Nephron progenitor cell (in vitro differentiated cells): ENCODE measurements at regions not wholly inside any gene's neighbourhood (a gene's known extent, or its start where the extent isn't known, plus 50 kb on each side); places are given as distances from the start of the nearest gene placed in this dataset.

Experiments used
- DNase-seq: peaks from one replicate; pipeline ENCODE4 v3.0.0; 2021
- H3K27ac Mint-ChIP-seq: 2 replicates; pipeline ENCODE4 v1.8.0; 2021; ENCODE audit warnings: mild to moderate bottlenecking, moderate library complexity, mixed read lengths
- H3K27me3 Mint-ChIP-seq: 2 replicates; pipeline ENCODE4 v1.8.0; 2021; ENCODE audit warnings: mild to moderate bottlenecking, low read depth, mixed read lengths; ENCODE audit not compliant: poor library complexity
- H3K36me3 Mint-ChIP-seq: 2 replicates; pipeline ENCODE4 v1.8.0; 2021; ENCODE audit warnings: low read depth, mixed read lengths
- H3K4me1 Mint-ChIP-seq: 2 replicates; pipeline ENCODE4 v1.8.0; 2021; ENCODE audit warnings: mixed read lengths
- H3K4me3 Mint-ChIP-seq: 2 replicates; pipeline ENCODE4 v1.8.0; 2021; ENCODE audit warnings: mild to moderate bottlenecking, moderate library complexity, mixed read lengths
- H3K9me3 Mint-ChIP-seq: 2 replicates; pipeline ENCODE4 v1.8.0; 2021; ENCODE audit warnings: mild to moderate bottlenecking, moderate library complexity, mixed read lengths
- TF ChIP-seq, protein P1 (sequence below): fragments of 200-600 bp; sonication (generic); IDR thresholded peaks from 2 replicates; pipeline ENCODE4 v1.5.0; 2021; ENCODE audit warnings: antibody characterized with exemption

DNA sequence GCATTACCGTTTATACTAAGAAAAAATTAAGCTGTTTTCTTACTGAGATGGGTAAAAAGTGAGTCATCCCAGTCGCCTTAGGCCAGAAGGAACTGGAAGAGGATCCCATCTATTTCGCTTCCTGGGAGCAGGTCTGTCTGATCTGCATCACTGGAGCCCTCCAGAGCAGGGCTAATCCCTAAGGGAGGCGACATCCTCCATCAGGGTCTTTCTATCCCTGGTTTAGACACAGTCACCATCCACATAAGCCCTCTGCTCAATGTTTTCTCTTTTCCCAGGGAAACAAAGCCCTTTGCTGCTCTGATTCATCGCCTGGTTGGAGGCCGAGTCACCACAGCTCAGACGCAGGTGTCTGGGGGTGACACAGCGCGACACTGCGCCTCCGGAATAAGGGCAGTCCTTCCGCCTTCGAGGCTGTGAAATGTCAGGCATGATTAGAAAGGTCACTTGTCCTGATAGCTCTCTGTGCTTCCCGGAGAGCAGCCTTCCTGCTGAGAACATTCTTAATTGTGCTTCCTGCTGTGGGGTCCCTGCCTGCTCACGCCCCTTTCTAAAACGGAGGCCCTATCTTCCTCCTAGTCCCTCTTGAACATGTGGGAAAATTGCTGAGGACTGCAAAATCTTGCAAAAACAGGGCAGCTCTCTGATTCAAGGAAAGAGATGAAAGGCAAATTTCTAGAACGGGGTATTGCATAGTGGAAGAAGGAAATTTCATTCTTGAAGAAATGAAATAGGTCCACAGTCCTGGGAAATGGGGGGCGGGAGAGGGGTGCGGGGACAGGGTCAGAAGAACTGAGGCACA lies 56.3 kb downstream of the MARCHF4 start:
- peak overlapping the region; percentile 39 for H3K4me3 Mint-ChIP-seq
- DNase-seq: peak; percentile 26
- H3K27ac Mint-ChIP-seq: peak overlapping the region; percentile 84
- H3K4me1 Mint-ChIP-seq: peaks cover 69% of the 10 kb centered on the region
- peaks cover 4% of the 10 kb centered on the region for H3K27me3 Mint-ChIP-seq
- H3K36me3 Mint-ChIP-seq: no peaks in the 10 kb centered on the region
- no peaks in the 10 kb centered on the region for H3K9me3 Mint-ChIP-seq
- TF ChIP-seq, protein P1, sequence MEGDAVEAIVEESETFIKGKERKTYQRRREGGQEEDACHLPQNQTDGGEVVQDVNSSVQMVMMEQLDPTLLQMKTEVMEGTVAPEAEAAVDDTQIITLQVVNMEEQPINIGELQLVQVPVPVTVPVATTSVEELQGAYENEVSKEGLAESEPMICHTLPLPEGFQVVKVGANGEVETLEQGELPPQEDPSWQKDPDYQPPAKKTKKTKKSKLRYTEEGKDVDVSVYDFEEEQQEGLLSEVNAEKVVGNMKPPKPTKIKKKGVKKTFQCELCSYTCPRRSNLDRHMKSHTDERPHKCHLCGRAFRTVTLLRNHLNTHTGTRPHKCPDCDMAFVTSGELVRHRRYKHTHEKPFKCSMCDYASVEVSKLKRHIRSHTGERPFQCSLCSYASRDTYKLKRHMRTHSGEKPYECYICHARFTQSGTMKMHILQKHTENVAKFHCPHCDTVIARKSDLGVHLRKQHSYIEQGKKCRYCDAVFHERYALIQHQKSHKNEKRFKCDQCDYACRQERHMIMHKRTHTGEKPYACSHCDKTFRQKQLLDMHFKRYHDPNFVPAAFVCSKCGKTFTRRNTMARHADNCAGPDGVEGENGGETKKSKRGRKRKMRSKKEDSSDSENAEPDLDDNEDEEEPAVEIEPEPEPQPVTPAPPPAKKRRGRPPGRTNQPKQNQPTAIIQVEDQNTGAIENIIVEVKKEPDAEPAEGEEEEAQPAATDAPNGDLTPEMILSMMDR: no peak

DNA sequence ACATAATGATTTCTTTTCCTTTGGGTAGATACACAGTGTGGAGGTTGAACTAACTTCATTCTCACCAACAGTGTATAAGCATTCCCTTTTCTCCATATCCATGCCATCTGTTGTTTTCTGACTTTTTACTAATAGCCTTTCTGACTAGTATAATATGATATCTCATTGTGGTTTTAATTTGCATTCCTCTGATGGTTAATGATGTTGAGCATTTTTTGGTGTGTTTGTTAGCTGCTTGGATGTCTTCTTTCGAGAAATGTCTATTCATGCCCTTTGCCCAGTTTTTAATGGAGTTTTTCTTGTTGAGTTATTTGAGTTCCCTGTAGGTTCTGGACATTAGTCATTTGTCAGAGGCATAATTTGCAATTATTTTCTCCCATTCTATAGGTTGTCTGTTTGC lies 59.8 kb downstream of the MARCHF4 start:
- no peaks in the 10 kb centered on the region for H3K9me3 Mint-ChIP-seq
- TF ChIP-seq, protein P1: no peak
- no peak for DNase-seq
- H3K4me3 Mint-ChIP-seq: no peak overlapping the region
- peaks cover 5% of the 10 kb centered on the region for H3K27me3 Mint-ChIP-seq
- H3K36me3 Mint-ChIP-seq: no peaks in the 10 kb centered on the region
- H3K27ac Mint-ChIP-seq: no peak overlapping the region
- peaks cover 66% of the 10 kb centered on the region for H3K4me1 Mint-ChIP-seq

DNA sequence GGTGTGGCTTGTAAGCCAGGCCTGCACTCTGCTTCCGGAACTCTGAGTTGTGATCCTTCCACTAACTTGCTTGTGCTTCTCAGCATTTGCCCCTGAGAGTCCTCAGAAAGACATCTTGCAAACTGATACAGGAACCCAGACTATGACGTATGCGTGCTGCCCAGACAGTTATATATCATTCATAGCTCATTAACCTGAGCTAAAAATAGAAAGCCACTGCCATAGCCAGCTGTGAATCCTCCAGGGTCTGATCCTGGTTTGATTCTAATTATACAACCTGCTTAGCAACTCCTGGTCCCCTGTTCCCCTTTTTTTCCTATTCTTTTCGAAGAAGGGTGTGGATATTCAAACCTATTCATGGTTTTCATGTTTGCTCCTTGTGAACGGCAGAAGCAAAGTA lies 63.7 kb downstream of the MARCHF4 start:
- peak overlapping the region; percentile 63 for H3K27ac Mint-ChIP-seq
- peak; percentile 34 for DNase-seq
- no peak overlapping the region for H3K4me3 Mint-ChIP-seq
- H3K9me3 Mint-ChIP-seq: no peaks in the 10 kb centered on the region
- no peaks in the 10 kb centered on the region for H3K36me3 Mint-ChIP-seq
- H3K4me1 Mint-ChIP-seq: peaks cover 49% of the 10 kb centered on the region
- peaks cover 5% of the 10 kb centered on the region for H3K27me3 Mint-ChIP-seq
- TF ChIP-seq, protein P1: no peak

DNA sequence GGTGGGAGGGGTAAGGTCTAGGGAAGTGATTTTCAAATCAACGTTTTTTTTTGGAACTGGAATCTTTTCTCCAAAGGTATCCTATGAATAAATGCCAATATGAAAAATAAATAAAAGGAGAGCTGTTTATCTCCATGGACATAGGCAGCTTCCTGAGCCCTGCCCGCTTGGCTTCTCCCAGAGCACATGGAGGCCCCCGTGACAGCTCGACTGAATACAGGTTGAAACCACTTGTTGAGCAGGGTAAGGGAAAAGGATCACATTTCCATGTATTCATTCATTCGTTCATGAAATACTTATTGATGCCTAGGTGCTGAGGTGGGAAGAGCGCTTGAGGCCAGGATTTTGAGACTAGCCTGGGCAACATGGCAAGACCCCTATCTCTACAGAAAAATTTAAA lies 64.8 kb downstream of the MARCHF4 start:
- no peaks in the 10 kb centered on the region for H3K36me3 Mint-ChIP-seq
- TF ChIP-seq, protein P1: no peak
- H3K27ac Mint-ChIP-seq: no peak overlapping the region
- DNase-seq: no peak
- peaks cover 5% of the 10 kb centered on the region for H3K27me3 Mint-ChIP-seq
- no peaks in the 10 kb centered on the region for H3K9me3 Mint-ChIP-seq
- H3K4me1 Mint-ChIP-seq: peaks cover 46% of the 10 kb centered on the region
- no peak overlapping the region for H3K4me3 Mint-ChIP-seq

- Mint-ChIP-seq H3K9me3 (no peaks in the 10 kb centered on the region), H3K27ac (no peak overlapping the region), H3K27me3 (peaks cover 5% of the 10 kb centered on the region), H3K4me1 (peaks cover 43% of the 10 kb centered on the region), H3K4me3 (no peak overlapping the region), H3K36me3 (no peaks in the 10 kb centered on the region)
- TF ChIP-seq, protein P1: no peak
- no peak for DNase-seq
These were observed 65.4 kb downstream of the MARCHF4 start for GRCh38 chr2:216306868-216307267.

GRCh38 chr2:216305574-216305973 lies 66.7 kb downstream of the MARCHF4 start:
- Mint-ChIP-seq H3K9me3 (no peaks in the 10 kb centered on the region), H3K27me3 (no peaks in the 10 kb centered on the region), H3K27ac (no peak overlapping the region), H3K36me3 (no peaks in the 10 kb centered on the region), H3K4me3 (no peak overlapping the region), H3K4me1 (peaks cover 43% of the 10 kb centered on the region)
- no peak for DNase-seq
- TF ChIP-seq, protein P1: no peak
